Osteocyte (in vitro differentiated cells): ENCODE measurements at regions not wholly inside any gene's neighbourhood (a gene's known extent, or its start where the extent isn't known, plus 50 kb on each side); places are given as distances from the start of the nearest gene placed in this dataset.

Experiments used
- DNase-seq: peaks from one replicate; pipeline ENCODE4 v3.0.0; 2021; ENCODE audit warnings: mixed read lengths; ENCODE audit not compliant: unreplicated experiment; ENCODE audit errors: extremely low spot score
- H3K27ac Mint-ChIP-seq: one replicate; pipeline ENCODE4 v1.8.0; 2021; ENCODE audit warnings: mild to moderate bottlenecking, mixed read lengths; ENCODE audit not compliant: unreplicated experiment
- H3K27me3 Mint-ChIP-seq: one replicate; pipeline ENCODE4 v1.8.0; 2021; ENCODE audit warnings: mixed read lengths; ENCODE audit not compliant: unreplicated experiment
- H3K36me3 Mint-ChIP-seq: one replicate; pipeline ENCODE4 v1.8.0; 2021; ENCODE audit warnings: mixed read lengths; ENCODE audit not compliant: unreplicated experiment
- H3K4me1 Mint-ChIP-seq: one replicate; pipeline ENCODE4 v1.8.0; 2021; ENCODE audit warnings: mixed read lengths; ENCODE audit not compliant: unreplicated experiment
- H3K4me3 Mint-ChIP-seq: one replicate; pipeline ENCODE4 v1.8.0; 2021; ENCODE audit warnings: mild to moderate bottlenecking, moderate library complexity, mixed read lengths; ENCODE audit not compliant: unreplicated experiment
- H3K9me3 Mint-ChIP-seq: one replicate; pipeline ENCODE4 v1.8.0; 2021; ENCODE audit warnings: mixed read lengths; ENCODE audit not compliant: unreplicated experiment
- CTCF ChIP-seq: fragments of 200-600 bp; sonication (generic); IDR thresholded peaks from 2 replicates; pipeline ENCODE4 v1.5.0; 2021; ENCODE audit warnings: antibody characterized with exemption, mild to moderate bottlenecking, moderate library complexity

GRCh38 chr15:70303981-70304380 lies 206.3 kb upstream of the TLE3 start:
- Mint-ChIP-seq H3K4me1 (no peaks in the 10 kb centered on the region), H3K27me3 (peaks cover 33% of the 10 kb centered on the region), H3K36me3 (no peaks in the 10 kb centered on the region), H3K27ac (no peak overlapping the region), H3K4me3 (no peak overlapping the region), H3K9me3 (no peaks in the 10 kb centered on the region)
- TF ChIP-seq CTCF: no peak
- no peak for DNase-seq

GRCh38 chr15:70302360-70302759 lies 204.6 kb upstream of the TLE3 start:
- H3K4me1 Mint-ChIP-seq: no peaks in the 10 kb centered on the region
- peaks cover 36% of the 10 kb centered on the region for H3K27me3 Mint-ChIP-seq
- H3K4me3 Mint-ChIP-seq: no peak overlapping the region
- no peaks in the 10 kb centered on the region for H3K9me3 Mint-ChIP-seq
- no peak for DNase-seq
- TF ChIP-seq CTCF: no peak
- no peak overlapping the region for H3K27ac Mint-ChIP-seq
- H3K36me3 Mint-ChIP-seq: no peaks in the 10 kb centered on the region

- DNase-seq: no peak
- no peaks in the 10 kb centered on the region for H3K4me1 Mint-ChIP-seq
- H3K4me3 Mint-ChIP-seq: no peak overlapping the region
- peaks cover 38% of the 10 kb centered on the region for H3K27me3 Mint-ChIP-seq
- TF ChIP-seq CTCF: no peak
- H3K36me3 Mint-ChIP-seq: no peaks in the 10 kb centered on the region
- no peaks in the 10 kb centered on the region for H3K9me3 Mint-ChIP-seq
- H3K27ac Mint-ChIP-seq: no peak overlapping the region
Measured at GRCh38 chr15:70301396-70301795, 203.7 kb upstream of the TLE3 start.

GRCh38 chr15:70299931-70300869 lies 202.5 kb upstream of the TLE3 start:
- Mint-ChIP-seq H3K27ac (no peak overlapping the region), H3K4me1 (no peaks in the 10 kb centered on the region), H3K36me3 (no peaks in the 10 kb centered on the region), H3K9me3 (no peaks in the 10 kb centered on the region), H3K4me3 (no peak overlapping the region), H3K27me3 (peaks cover 43% of the 10 kb centered on the region)
- no peak for DNase-seq
- TF ChIP-seq CTCF: no peak

GRCh38 chr15:70297465-70298058 lies 199.8 kb upstream of the TLE3 start:
- TF ChIP-seq CTCF: no peak
- Mint-ChIP-seq H3K27ac (no peak overlapping the region), H3K27me3 (peaks cover 60% of the 10 kb centered on the region), H3K4me3 (no peak overlapping the region), H3K9me3 (peaks cover 3% of the 10 kb centered on the region), H3K4me1 (no peaks in the 10 kb centered on the region), H3K36me3 (no peaks in the 10 kb centered on the region)
- DNase-seq: no peak
